ENCODE measurements at regions not wholly inside any gene's neighbourhood (a gene's known extent, or its start where the extent isn't known, plus 50 kb on each side); places are given as distances from the start of the nearest gene placed in this dataset.

- Histone ChIP-seq H3K27ac (ENCODE audit: low read length) (no peak overlapping the region), H3K4me1 (ENCODE audit: control insufficient read depth, insufficient read depth, low read length) (no peaks in the 10 kb centered on the region), H3K9me3 (ENCODE audit: control insufficient read depth, insufficient read depth, low read length) (no peaks in the 10 kb centered on the region), H3K27me3 (ENCODE audit: control insufficient read depth, insufficient read depth, low read length) (no peaks in the 10 kb centered on the region), H3K36me3 (ENCODE audit: control insufficient read depth, insufficient read depth, low read length) (no peaks in the 10 kb centered on the region), H3K4me3 (ENCODE audit: low read length) (no peak overlapping the region)
- no peak overlapping the region for H3K4me3 Mint-ChIP-seq
- DNase-seq (no peak), ATAC-seq (no peak)
- peaks cover 11 to 12% of the 10 kb centered on the region in 2 donors for H3K9me3 Mint-ChIP-seq
- intact Hi-C loops (cut with micrococcal nuclease) = no loop called here
- H3K27me3 Mint-ChIP-seq (ENCODE audit: low read depth in 2 of 2) = no peaks in the 10 kb centered on the region
- TF ChIP-seq CTCF (IDR thresholded peaks at IDR 0.05) = no peak
- no peak overlapping the region for H3K27ac Mint-ChIP-seq
- H3K4me1 Mint-ChIP-seq = no peaks in the 10 kb centered on the region
- WGBS (ENCODE audit: insufficient coverage) = 100% methylated on average over 2 of the region's 2 CpGs
- peaks cover 6% of the 10 kb centered on the region for H3K36me3 Mint-ChIP-seq
Measured at GRCh38 chr4:23707652-23708026, 182.2 kb downstream of the PPARGC1A start.

- Histone ChIP-seq H3K9me3 (ENCODE audit: control insufficient read depth, insufficient read depth, low read length) (no peaks in the 10 kb centered on the region), H3K36me3 (ENCODE audit: control insufficient read depth, insufficient read depth, low read length) (no peaks in the 10 kb centered on the region), H3K4me1 (ENCODE audit: control insufficient read depth, insufficient read depth, low read length) (no peaks in the 10 kb centered on the region), H3K27me3 (ENCODE audit: control insufficient read depth, insufficient read depth, low read length) (no peaks in the 10 kb centered on the region), H3K27ac (ENCODE audit: low read length) (no peak overlapping the region), H3K4me3 (ENCODE audit: low read length) (no peak overlapping the region)
- no peak for DNase-seq
- H3K36me3 Mint-ChIP-seq = peaks cover 6% of the 10 kb centered on the region
- no peak for TF ChIP-seq CTCF (IDR thresholded peaks at IDR 0.05)
- intact Hi-C loops (cut with micrococcal nuclease) = no loop called here
- no peak for ATAC-seq
- H3K27me3 Mint-ChIP-seq (ENCODE audit: low read depth in 2 of 2) = no peaks in the 10 kb centered on the region
- 86% methylated on average over 3 of the region's 4 CpGs for WGBS (ENCODE audit: insufficient coverage)
- H3K4me3 Mint-ChIP-seq = no peak overlapping the region
- H3K27ac Mint-ChIP-seq = no peak overlapping the region
- H3K9me3 Mint-ChIP-seq = peaks cover 11 to 12% of the 10 kb centered on the region in 2 donors
- no peaks in the 10 kb centered on the region for H3K4me1 Mint-ChIP-seq
Measured at GRCh38 chr4:23706972-23707651, 182.7 kb downstream of the PPARGC1A start.

- intact Hi-C loops (cut with micrococcal nuclease) = no loop called here
- no peak overlapping the region for H3K27ac Mint-ChIP-seq
- Histone ChIP-seq H3K27ac (ENCODE audit: low read length) (no peak overlapping the region), H3K4me1 (ENCODE audit: control insufficient read depth, insufficient read depth, low read length) (no peaks in the 10 kb centered on the region), H3K27me3 (ENCODE audit: control insufficient read depth, insufficient read depth, low read length) (no peaks in the 10 kb centered on the region), H3K9me3 (ENCODE audit: control insufficient read depth, insufficient read depth, low read length) (peaks cover 4% of the 10 kb centered on the region), H3K4me3 (ENCODE audit: low read length) (no peak overlapping the region), H3K36me3 (ENCODE audit: control insufficient read depth, insufficient read depth, low read length) (no peaks in the 10 kb centered on the region)
- H3K36me3 Mint-ChIP-seq = no peaks in the 10 kb centered on the region
- H3K4me3 Mint-ChIP-seq = no peak overlapping the region
- no peak for TF ChIP-seq CTCF (IDR thresholded peaks at IDR 0.05)
- ATAC-seq (no peak), DNase-seq (no peak)
- peaks cover 11 to 12% of the 10 kb centered on the region in 2 donors for H3K9me3 Mint-ChIP-seq
- no peaks in the 10 kb centered on the region for H3K27me3 Mint-ChIP-seq (ENCODE audit: low read depth in 2 of 2)
- no peaks in the 10 kb centered on the region for H3K4me1 Mint-ChIP-seq
- 93% methylated on average over 4 of the region's 4 CpGs for WGBS (ENCODE audit: insufficient coverage)
Measured at GRCh38 chr4:23700197-23700596, 189.7 kb downstream of the PPARGC1A start.

- no peak overlapping the region for H3K27ac Mint-ChIP-seq
- H3K9me3 Mint-ChIP-seq = peaks cover 3% of the 10 kb centered on the region in 2 donors
- H3K27me3 ChIP-seq (ENCODE audit: control insufficient read depth, insufficient read depth, low read length) = no peaks in the 10 kb centered on the region
- no peak overlapping the region for H3K27ac ChIP-seq (ENCODE audit: low read length)
- ATAC-seq = no peak
- H3K4me3 ChIP-seq (ENCODE audit: low read length) = no peak overlapping the region
- no peaks in the 10 kb centered on the region for H3K36me3 Mint-ChIP-seq
- H3K27me3 Mint-ChIP-seq (ENCODE audit: low read depth in 2 of 2) = no peaks in the 10 kb centered on the region
- no peaks in the 10 kb centered on the region for H3K4me1 ChIP-seq (ENCODE audit: control insufficient read depth, insufficient read depth, low read length)
- no peaks in the 10 kb centered on the region for H3K4me1 Mint-ChIP-seq
- DNase-seq = no peak
- H3K9me3 ChIP-seq (ENCODE audit: control insufficient read depth, insufficient read depth, low read length) = peaks cover 4% of the 10 kb centered on the region
- H3K4me3 Mint-ChIP-seq = no peak overlapping the region
- 98% methylated on average over 3 of the region's 3 CpGs for WGBS (ENCODE audit: insufficient coverage)
- no peaks in the 10 kb centered on the region for H3K36me3 ChIP-seq (ENCODE audit: control insufficient read depth, insufficient read depth, low read length)
- no peak for TF ChIP-seq CTCF (IDR thresholded peaks at IDR 0.05)
- intact Hi-C loops (cut with micrococcal nuclease) = no loop called here
Measured at GRCh38 chr4:23697722-23698121, 192.1 kb downstream of the PPARGC1A start.

Data from natural killer cell (primary cell).